NCI-H345 (cell line): ENCODE measurements at regions not wholly inside any gene's neighbourhood (a gene's known extent, or its start where the extent isn't known, plus 50 kb on each side); places are given as distances from the start of the nearest gene placed in this dataset.

ENCODE experiments used
- DNase-seq: peaks from one replicate; lab custom pipeline; 2025; lab: John Stamatoyannopoulos, UW

DNA sequence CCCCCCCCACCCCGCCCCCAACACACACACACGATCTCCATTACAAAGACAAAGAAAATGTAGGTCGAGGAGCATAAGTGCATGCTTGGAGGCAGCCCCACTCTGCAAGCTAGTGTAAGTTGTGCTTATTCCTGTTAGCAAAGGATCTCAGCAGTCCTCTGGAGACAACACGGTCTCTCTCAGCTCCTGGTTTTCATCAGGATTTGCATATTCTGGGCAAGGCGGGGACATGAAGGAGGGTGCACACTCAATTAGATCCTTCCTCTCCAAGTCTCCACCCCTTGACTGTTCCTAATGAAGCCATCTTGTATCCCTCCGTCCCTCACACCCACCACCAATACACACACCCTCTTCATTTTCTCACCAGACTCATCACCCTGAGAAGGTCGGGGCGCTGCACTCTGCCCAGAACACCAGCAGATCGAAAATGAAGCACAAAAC, 63.8 kb downstream of the MRPL46 start:
- DNase-seq = no peak

- DNase-seq = no peak
Measured at GRCh38 chr15:88401996-88402656, 65.1 kb downstream of the MRPL46 start.

- no peak for DNase-seq
Measured at GRCh38 chr15:88401251-88401995, 65.8 kb downstream of the MRPL46 start.

- DNase-seq = no peak
Measured at GRCh38 chr15:88400591-88401250, 66.5 kb downstream of the MRPL46 start.

- DNase-seq = no peak
Measured at GRCh38 chr15:88400084-88400483, 67.1 kb downstream of the MRPL46 start.

DNA sequence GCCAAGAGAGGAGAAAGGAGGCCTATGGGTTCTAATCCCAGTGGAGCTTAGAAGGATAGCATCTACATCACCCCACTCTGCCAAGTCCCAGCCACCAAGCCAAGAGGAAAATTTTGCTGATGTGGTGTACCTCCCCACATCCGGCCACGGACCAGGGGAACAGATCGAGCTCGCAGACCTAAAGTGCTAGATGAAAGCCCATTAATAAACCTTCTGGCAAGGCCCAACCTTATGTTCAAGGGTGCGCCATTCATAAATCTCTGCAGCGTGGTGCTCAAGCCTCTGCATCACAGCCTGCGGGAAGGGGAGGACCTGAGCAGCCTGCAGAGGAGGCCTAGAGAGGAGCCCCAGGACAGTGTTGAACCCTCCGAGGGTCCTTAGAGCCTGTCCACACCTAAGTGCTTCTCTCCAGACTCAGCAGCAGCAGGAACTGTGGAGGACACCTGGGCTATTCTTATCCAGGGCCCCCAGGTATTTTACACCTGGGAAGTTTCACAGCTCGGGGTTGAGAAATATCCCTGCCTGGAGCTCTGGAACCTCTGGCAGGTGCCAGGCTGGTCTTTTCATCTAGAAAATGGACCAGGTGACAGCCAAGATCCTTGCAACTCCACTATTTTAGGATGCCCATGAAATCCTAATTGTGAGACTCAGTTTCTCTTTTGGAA, 68.0 kb downstream of the MRPL46 start:
- no peak for DNase-seq

- no peak for DNase-seq
Measured at GRCh38 chr15:88398011-88398410, 69.2 kb downstream of the MRPL46 start.

DNA sequence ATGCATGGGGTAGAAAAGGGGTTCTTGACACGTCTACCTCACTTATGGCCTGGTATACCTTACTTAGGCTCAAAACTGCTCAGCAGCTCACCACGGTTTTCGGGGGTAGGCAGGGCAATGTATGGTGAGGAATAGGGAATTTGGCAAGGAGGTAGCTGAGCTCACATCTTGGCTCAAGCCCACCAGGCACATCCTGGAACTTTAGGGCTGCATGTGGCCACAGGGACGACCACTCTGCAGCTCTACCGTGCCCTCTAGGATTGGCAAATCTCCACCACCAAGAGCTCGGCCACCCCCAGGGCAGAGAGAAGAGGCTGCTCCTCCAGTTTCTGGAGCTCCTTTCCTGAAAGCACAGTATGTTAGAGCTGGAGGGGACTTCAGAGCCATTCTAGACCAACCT, 69.7 kb downstream of the MRPL46 start:
- DNase-seq = no peak

DNA sequence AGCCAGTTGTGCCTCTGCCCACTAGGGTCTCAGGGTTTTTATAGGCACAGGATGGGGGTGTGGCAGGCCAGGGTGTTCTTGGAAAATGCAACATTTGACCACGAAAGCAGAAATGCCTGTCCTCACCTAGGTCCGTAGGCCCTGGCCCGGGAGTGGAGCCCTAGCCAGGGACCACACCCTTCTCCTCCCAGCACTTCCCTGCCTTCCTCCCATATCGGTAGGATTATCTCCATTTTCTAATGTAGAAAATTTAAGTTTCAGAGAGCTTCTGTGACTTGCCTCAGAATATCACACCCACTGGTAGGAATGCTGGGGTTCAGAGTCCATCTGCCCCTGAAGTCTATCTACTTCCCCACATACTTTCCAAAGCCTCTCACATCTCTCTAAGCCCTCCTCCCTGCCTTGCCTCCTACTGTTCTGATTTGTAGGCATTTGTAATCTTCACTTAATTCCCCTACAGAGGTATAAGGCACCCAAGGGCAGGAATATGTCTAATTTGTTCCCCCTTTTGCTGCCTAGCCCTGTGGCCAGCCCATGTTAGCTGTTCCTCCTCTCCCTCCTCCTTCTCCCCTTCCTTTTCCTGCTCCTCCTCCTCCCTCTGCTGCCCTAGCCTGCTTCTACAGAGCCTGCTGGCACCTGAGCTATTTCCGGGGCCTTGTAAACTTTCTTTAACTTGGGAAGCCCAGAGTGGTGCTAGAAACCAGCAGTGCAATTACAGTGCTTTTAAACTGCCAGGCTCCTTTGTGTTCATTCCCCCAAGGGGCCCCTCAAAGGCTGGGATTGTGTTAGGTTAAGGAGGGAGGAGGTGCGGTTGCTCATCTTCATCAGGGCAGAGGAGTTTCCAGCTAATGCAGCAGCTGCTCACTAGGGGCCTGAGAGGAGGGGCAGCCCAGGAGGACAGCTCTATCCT, 71.1 kb downstream of the MRPL46 start:
- DNase-seq = no peak

DNA sequence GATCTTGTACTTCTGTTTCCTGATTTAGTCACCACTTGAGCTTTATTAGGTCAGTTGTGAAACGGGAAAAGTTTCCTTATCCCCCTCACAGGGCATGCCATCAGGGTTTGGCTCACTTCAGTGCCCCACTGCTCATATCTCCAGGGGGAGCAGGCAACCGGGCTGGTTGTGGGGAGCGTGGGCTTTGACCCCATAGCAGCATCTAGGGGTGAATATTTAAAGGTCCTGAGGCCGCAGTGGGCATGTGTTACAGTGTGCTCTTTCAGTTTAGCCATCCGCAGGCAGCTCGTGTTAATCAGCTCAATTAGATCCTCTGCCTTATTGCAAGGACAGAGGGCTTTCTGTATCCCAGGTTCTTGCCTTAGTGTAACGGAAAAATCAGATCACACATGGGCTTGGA, 71.9 kb downstream of the MRPL46 start:
- DNase-seq = no peak

DNA sequence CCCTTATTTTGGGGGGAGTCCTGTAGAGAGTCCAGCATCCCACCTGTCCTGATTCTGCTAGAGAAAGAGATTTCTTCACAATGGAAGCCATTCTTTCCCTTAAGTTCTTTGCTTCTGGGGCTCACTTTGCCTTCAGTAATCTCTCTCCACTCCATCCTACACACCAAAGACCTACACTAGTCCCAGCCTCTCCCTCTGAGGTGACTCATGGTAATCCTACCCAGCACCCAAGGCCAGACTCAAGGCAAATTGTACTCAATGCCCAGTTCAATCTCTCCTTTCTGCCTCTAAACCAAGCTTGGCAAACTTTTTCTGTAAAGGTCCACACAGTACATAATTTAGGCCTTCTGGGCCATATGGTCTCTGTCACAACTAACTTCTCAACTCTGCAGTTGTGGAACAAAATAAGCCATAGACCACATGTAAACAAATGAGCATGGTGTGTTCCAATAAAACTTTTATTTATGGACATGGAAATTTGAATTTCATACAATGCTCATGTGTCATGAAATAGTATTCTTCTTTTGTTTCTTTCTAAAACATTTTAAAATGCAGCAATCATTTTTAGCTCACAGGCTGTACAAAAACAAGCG, 72.5 kb downstream of the MRPL46 start:
- DNase-seq = no peak

DNA sequence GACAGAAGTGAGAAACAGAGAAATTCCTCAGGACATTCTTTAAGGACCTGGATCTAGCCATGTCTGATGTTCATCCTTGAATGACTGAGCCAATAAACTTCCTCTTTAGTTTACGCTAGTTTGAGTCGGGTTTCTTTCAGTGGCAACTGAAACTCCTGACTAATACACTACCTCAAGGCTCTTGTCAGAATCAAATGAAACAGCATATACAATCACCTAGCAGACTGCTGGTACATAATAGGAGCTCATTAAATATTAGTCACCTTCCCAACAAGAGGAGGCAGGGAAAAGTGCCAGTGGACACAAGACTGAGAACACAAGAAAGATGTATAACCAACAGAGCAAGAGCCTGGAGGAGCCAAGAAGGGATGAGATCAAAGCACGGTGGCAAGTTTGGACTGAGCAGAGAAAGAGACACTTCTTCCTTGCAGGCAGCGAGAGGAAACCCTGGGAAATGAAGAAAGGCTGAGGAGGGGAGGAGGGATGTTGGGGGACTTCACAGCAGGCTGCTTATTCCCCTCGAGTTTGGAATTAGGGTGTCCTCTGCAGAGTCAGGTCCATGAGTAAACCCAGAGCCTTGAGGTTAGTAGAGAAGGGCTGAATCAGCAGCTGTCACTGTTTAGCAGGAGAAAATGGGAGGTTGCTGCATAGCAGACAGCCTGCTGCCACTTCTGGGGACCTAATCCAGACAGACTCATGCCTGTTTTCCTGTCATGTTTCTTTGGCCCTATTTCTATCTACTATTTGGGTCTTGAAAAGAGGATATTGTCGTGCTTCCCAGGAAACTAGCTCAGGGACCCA, 73.3 kb downstream of the MRPL46 start:
- no peak for DNase-seq

DNA sequence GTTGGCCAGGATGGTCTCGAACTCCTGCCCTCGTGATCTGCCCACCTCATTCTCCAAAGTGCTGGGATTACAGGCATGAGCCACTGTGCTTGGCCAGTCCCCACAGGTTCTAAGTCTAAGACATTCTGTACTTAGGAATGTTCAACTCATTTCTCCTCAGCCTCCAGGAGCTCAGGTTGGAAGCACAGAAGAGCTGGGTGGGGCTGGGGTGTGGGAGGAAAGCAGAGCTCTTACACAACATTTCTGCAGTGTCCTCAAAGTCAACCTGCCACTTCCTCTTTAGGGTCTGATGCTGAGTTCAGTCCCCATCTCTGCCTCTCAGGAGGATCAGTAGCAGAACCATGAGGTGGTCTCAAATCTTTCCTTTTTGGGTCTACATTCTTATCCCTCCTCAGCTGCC, 75.5 kb downstream of the MRPL46 start:
- no peak for DNase-seq

- DNase-seq = no peak
Measured at GRCh38 chr15:88391006-88391405, 76.2 kb downstream of the MRPL46 start.

DNA sequence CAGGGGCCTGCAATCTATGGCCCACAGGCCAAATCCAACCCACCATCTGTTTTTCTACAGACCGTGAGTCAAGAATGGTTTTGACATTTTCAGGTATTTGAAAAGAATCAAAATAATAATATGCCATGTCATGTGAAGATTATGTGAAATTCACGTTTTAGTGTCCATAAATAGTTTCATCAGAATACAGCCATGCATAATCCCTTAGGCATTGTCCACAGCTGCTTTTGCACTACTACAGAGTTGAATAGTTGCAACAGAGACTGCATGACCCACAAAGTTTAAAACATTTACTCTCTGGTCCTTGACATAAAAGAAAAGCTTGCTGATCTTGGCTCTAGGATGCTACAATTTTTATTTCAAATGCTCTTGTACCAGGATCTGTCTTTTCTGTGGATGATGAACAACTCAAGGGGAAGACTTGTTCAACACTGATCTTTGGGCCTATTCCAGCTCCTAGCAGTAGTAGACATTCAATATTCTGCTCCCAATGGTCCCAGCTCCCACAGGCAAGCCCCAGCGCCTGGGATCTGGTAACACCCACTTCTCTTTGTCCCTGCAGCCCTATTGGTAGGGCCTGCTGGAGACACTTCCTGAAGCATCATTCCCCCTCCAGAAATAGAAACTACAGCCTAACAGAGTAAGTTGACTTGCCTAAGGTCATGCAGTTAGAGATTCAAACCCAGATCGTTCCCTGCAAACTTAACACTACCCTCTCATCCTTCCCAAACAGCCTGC, 76.9 kb downstream of the MRPL46 start:
- no peak for DNase-seq

- no peak for DNase-seq
Measured at GRCh38 chr15:88389120-88389519, 78.1 kb downstream of the MRPL46 start.

DNA sequence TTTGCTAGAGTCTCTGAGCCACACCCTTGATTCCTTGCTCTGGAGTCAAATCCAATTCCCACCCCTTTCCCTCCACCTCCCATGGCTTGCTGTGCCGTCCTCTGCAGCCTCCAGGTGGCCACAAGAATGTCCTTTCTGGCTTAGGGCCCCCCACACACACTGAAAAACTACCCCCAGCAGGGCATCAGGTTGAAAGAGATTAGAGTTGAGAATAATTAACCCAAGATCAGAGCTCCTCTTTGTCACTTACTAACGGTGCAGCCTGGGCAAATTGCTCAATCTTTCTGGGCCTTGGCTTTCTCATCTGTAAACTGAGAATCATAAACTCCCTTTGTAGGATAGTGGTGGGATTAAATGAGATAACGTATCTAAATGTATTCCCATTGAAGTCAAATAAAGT, 78.5 kb downstream of the MRPL46 start:
- DNase-seq = no peak

DNA sequence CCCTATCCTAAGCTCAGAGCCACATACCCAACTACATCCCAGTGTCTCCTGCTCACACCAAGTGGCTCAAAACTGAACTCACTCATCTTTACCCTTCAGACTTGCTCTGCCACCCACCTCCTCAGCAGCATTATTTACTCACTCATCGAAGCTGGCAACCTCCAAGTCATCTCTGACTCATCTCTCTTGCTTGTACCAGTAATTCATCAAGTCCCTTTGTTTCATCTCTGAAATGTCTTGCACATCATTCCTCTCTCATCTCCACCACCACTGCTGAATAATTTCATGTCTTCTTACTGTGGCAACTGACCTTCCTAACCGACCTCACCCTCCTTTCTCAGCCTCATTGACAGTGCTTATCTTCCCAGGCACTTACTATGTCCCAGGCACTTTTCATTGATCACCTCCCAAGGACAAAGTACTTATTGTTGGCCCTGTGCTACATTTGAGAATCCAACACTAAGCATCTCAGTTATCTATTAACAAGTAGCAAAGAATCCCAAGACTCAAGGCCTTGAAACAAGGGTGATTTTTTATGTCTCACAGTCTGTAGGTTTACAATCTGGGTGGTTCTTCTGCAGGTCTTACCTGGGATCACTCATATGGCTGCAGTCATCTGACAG, 82.0 kb downstream of the MRPL46 start:
- DNase-seq = no peak

- no peak for DNase-seq
Measured at GRCh38 chr15:88383354-88383753, 83.8 kb downstream of the MRPL46 start.
